ENCODE measurements at regions not wholly inside any gene's neighbourhood (a gene's known extent, or its start where the extent isn't known, plus 50 kb on each side); places are given as distances from the start of the nearest gene placed in this dataset.

DNA sequence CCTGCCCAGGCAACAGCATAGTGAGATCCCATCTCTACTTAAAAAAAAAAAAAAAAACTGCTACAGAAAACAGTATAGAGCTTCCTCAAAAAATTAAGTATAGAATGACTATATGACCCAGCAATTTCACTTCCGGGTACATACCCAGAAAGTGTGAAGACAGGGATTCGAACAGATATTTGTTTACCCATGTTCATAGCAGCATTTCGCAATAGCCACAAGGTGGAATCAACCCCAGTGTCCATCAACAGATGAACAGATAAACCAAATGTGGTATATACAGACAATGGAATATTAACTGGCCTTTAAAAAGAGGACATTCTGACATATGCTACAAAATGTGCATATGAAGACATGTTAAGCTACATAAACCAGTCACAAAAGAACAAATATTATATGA, 95.5 kb downstream of the CHD9NB start:
- TF ChIP-seq, protein P1, sequence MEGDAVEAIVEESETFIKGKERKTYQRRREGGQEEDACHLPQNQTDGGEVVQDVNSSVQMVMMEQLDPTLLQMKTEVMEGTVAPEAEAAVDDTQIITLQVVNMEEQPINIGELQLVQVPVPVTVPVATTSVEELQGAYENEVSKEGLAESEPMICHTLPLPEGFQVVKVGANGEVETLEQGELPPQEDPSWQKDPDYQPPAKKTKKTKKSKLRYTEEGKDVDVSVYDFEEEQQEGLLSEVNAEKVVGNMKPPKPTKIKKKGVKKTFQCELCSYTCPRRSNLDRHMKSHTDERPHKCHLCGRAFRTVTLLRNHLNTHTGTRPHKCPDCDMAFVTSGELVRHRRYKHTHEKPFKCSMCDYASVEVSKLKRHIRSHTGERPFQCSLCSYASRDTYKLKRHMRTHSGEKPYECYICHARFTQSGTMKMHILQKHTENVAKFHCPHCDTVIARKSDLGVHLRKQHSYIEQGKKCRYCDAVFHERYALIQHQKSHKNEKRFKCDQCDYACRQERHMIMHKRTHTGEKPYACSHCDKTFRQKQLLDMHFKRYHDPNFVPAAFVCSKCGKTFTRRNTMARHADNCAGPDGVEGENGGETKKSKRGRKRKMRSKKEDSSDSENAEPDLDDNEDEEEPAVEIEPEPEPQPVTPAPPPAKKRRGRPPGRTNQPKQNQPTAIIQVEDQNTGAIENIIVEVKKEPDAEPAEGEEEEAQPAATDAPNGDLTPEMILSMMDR (IDR thresholded peaks at IDR 0.05; ENCODE audit: insufficient read depth, low read length): no peak

DNA sequence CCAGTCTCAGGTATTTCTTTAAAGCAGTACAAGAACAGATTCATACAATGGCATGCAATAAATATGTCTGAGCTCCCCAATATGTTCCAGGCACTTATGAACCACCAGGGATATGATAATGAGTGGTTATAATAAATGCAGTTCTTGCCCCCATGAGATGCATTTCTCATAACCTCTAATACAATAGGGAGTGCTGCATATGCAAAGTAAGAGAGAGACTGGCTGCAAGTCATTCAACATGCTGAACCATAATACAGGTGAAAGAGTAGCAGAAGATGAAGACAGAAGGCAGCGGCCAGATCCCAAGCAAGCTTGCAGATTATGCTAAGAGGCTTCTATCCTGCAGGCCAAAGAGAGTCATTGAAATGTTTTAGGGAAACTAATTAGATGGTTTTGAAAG, 96.7 kb downstream of the CHD9NB start:
- no peak for DNase-seq (ENCODE audit: low read depth)
- TF ChIP-seq, protein P1 (IDR thresholded peaks at IDR 0.05; ENCODE audit: insufficient read depth, low read length): no peak
- no peak overlapping the region for H3K4me3 ChIP-seq (ENCODE audit: low read depth, low read length)

More for the DNA sequence above, 95.5 kb downstream of the CHD9NB start:
- H3K4me3 ChIP-seq (ENCODE audit: low read depth, low read length): no peak overlapping the region
- DNase-seq (ENCODE audit: low read depth): no peak

DNA sequence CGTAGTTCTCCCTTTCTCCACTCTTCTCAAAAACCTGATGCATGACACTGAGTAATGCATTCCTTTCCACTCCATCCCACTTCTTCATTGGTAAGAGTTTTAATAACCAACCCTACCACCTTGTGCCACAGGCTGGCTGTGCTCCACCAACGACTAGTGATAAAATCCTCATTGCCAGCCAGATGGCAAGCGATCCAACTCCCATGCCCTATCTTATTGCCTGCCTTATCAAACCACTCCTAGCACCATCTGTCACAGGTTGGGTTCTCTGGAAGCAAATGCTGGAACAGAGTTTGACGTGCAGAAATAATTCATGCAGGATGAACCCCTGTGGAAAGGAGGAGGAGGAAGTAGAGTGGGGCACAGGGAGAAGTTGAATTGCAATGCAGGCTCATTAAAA, 99.5 kb downstream of the CHD9NB start:
- no peak for DNase-seq (ENCODE audit: low read depth)
- TF ChIP-seq, protein P1 (IDR thresholded peaks at IDR 0.05; ENCODE audit: insufficient read depth, low read length): no peak

DNA sequence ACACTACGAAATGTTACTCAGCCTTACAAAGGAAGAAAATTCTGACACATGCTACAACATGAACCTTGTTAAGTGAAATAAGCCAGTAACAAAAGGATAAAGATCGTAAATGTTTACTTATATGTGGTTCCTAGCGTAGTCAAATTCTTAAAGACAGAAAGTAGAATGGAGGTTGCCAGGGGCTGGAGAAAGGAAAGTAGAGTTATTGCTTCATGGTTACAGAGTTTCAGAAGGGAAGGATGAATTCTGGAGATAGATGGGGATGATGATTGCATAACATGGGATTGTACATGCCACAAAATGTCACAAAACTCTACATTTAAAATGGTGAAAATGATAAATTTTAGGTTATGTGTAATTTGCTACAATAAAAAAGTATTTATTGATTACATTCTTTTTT, 103.8 kb downstream of the CHD9NB start:
- TF ChIP-seq, protein P1 (IDR thresholded peaks at IDR 0.05; ENCODE audit: insufficient read depth, low read length): no peak
- no peak for DNase-seq (ENCODE audit: low read depth)

More for the DNA sequence above, 99.5 kb downstream of the CHD9NB start:
- no peak overlapping the region for H3K4me3 ChIP-seq (ENCODE audit: low read depth, low read length)

DNA sequence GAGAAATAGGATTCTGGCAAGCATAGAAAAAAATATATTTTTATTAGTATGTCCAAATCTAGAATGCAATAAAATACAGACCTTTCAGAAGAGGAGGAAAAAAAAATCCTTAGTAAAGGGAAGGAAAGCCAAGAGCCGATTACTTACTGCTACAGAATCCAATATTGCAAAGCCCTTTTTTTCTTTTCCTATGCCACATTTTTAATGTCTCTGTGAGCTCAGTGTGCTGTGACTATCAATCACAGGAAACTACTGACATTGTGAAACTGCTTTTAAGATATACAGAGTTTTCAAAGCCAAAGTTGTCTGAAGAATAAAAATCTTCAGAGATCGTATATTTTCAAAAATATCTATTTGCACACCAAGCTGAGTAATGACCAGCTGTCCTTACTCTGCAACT, 120.4 kb downstream of the CHD9NB start:
- H3K4me3 ChIP-seq (ENCODE audit: low read depth, low read length): no peak overlapping the region
- TF ChIP-seq, protein P1 (IDR thresholded peaks at IDR 0.05; ENCODE audit: insufficient read depth, low read length): no peak
- no peak for DNase-seq (ENCODE audit: low read depth)

More for the DNA sequence above, 103.8 kb downstream of the CHD9NB start:
- H3K4me3 ChIP-seq (ENCODE audit: low read depth, low read length): no peak overlapping the region

DNA sequence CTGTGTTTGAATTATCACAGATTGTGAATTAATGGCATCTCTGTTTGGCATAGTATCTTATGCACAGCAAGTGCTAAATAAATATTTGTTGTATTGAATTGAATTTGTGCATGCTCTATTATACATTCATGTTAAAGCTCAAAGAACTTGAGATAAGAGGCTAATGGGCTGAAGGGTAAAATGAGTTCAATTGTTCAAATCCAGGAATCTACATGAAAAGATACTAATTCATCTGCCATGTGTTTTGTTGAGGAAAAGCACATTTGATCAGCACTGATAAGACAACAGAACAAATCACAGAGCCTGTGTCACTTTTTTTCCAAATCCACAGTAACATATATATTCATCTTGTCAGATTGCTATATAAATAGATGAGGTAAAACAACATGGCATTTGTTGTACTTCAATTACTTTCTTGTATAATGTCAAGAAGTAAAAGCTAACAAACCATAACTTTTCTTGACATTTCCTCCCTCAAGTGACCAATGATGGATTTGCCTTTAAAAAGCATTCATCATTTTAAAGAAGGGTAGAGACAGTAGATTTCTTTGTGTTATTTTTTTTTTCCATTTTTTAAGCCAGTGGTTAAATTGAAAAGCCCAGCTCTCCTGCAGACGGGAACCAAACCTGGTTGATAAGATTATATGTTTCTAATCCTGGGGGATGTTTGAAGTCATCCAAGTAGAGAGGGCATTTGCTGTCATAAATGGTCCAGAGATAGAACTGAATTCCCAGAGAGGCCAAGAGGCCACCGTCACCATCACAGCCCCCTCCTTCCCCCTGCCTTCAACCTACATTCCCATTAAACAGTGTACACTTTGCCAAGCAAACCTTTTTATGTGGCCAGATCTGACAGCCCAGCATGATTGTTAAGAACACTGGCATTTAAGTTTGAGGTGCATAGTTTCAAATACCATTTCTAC, 123.0 kb downstream of the CHD9NB start:
- no peak overlapping the region for H3K4me3 ChIP-seq (ENCODE audit: low read depth, low read length)
- TF ChIP-seq, protein P1 (IDR thresholded peaks at IDR 0.05; ENCODE audit: insufficient read depth, low read length): no peak
- DNase-seq (ENCODE audit: low read depth): no peak

Data from fibroblast of the aortic adventitia (primary cell).